GM23248 (cell line): ENCODE measurements at regions not wholly inside any gene's neighbourhood (a gene's known extent, or its start where the extent isn't known, plus 50 kb on each side); places are given as distances from the start of the nearest gene placed in this dataset.

ENCODE experiments used
- EZH2 ChIP-seq: fragments of 200-600 bp; sonication (generic); IDR thresholded peaks from 2 replicates; pipeline ENCODE4 v1.6.1; 2018; ENCODE audit warnings: antibody characterized with exemption, mild to moderate bottlenecking; ENCODE audit not compliant: insufficient read depth, poor library complexity, severe bottlenecking
- EZH2phosphoT487 ChIP-seq: fragments of 200-600 bp; sonication (generic); IDR thresholded peaks from 2 replicates; pipeline ENCODE4 v1.6.1; 2018; ENCODE audit warnings: antibody characterized with exemption, moderate library complexity, mild to moderate bottlenecking, low read depth; ENCODE audit not compliant: insufficient read depth

DNA sequence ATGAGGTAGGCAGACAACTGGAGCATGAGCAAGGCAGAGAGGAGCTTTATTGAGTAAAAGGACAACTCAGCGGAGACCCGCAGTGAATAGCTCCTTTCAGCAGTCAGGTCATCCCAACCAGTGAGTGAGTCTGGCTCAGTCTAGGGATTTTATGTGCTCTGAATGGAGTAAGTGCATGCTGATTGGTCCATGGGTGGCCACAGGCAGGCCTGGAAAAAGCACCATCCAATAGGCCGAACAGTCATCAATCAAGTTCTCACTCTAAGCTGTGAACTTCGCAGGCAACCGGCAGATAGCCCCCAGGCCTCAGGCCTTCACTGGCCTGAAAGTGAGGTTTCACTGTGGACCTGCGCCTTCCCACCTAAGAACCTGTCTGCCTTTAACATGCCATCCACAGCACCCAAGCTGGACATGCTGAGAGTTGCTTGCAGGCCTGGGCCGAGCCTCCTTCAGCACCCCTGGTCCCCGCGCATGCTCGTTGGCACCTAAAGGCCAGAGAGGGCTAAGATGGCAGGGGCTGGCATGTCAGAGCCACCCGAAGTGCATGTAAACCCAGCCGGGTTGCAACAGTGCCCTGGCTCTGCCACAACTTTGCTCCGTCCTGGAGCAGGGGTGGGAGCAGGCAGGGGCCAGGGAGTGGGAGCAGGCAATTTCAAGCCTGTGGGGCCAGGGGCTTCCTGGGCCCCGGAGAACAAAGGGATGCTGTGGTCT lies 698.7 kb downstream of the SLITRK1 start:
- TF ChIP-seq EZH2phosphoT487 (no peak), EZH2 (no peak)
